Cardiac muscle cell (in vitro differentiated cells and primary cell): ENCODE measurements at regions not wholly inside any gene's neighbourhood (a gene's known extent, or its start where the extent isn't known, plus 50 kb on each side); places are given as distances from the start of the nearest gene placed in this dataset.
A peak's percentile ranks its signal among the peaks of the same experiment; 100 is the strongest.
"Not testable (repeated sequence)": the region's sequence is repeated elsewhere in the genome, so short reads cannot be mapped to it uniquely, and the experiment has no call there.

Source experiments
- DNase-seq, 2 donors: peaks; one replicate each; pipeline versions ENCODE4 v3.0.0 to v3.0.0-alpha.2; 2010 to 2017; ENCODE audit warnings: low read depth in 1 of 2, low spot score in 1 of 2
- H3K27ac ChIP-seq: fragments of 200-600 bp; sonication (generic); 2 replicates; pipeline ENCODE4 v1.5.1; 2016
- H3K27me3 ChIP-seq: fragments of 200-600 bp; sonication (generic); 2 replicates; pipeline ENCODE4 v1.6.0; 2016; ENCODE audit warnings: control low read depth
- H3K36me3 ChIP-seq: fragments of 200-600 bp; sonication (generic); 2 replicates; pipeline ENCODE4 v1.5.1; 2016; ENCODE audit warnings: control low read depth
- H3K4me1 ChIP-seq: fragments of 200-600 bp; sonication (generic); 2 replicates; pipeline ENCODE4 v1.8.1; 2017; ENCODE audit warnings: low read depth, mild to moderate bottlenecking, mixed run types
- H3K4me3 ChIP-seq: fragments of 200-600 bp; sonication (generic); 2 replicates; pipeline ENCODE4 v1.5.1; 2016; ENCODE audit warnings: mild to moderate bottlenecking
- H3K9me3 ChIP-seq: fragments of 200-600 bp; sonication (generic); 2 replicates; pipeline ENCODE4 v1.5.1; 2017; ENCODE audit warnings: low read depth, mild to moderate bottlenecking, control low read depth
- TF ChIP-seq, protein P1 (sequence below): IDR thresholded peaks from 2 replicates; pipeline ENCODE4 v1.5.1; 2012; ENCODE audit warnings: low read depth, mild to moderate bottlenecking, low read length

DNA sequence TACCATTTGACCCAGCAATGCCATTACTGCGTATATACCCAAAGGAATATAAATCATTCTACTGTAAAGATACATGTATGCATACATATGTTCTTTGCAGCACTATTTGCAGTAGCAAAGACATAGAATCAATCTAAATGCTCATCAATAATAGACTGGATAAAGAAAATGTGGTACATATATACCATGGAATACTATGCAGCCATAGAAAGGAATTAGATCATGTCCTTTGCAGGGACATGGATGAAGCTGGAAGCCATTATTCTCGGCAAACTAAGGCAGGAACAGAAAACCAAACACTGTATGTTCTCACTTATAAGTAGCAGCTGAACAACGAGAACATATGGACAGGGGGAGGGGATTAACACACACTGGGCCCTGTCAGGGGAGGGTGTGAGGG lies 54.8 kb upstream of the ZNF30 start:
- H3K9me3 ChIP-seq, H3K4me3 ChIP-seq, H3K27me3 ChIP-seq, H3K27ac ChIP-seq, H3K4me1 ChIP-seq, DNase-seq, H3K36me3 ChIP-seq: not testable (repeated sequence)

DNA sequence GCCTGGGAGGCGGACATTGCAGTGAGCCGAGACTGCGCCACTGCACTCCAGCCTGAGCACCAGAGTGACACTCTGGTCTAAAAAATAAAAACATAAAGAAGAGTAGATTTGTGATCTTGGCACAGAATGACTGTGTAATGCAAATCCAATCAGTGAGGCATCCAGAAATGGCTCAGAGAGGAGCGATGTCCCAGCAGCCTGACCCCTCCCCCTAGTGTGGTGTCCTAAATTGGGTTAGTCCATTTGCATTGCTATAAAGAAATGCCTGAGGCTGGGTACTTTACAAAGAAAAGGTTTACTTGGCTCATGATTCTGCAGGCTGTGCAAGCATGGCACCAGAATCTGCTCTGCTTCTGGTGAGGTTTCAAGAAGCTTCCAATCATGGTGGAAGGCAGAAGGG lies 59.1 kb upstream of the ZNF30 start:
- no peak overlapping the region for H3K27ac ChIP-seq
- H3K27me3 ChIP-seq, result no peaks in the 10 kb centered on the region
- TF ChIP-seq, protein P1, sequence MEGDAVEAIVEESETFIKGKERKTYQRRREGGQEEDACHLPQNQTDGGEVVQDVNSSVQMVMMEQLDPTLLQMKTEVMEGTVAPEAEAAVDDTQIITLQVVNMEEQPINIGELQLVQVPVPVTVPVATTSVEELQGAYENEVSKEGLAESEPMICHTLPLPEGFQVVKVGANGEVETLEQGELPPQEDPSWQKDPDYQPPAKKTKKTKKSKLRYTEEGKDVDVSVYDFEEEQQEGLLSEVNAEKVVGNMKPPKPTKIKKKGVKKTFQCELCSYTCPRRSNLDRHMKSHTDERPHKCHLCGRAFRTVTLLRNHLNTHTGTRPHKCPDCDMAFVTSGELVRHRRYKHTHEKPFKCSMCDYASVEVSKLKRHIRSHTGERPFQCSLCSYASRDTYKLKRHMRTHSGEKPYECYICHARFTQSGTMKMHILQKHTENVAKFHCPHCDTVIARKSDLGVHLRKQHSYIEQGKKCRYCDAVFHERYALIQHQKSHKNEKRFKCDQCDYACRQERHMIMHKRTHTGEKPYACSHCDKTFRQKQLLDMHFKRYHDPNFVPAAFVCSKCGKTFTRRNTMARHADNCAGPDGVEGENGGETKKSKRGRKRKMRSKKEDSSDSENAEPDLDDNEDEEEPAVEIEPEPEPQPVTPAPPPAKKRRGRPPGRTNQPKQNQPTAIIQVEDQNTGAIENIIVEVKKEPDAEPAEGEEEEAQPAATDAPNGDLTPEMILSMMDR, result no peak
- no peaks in the 10 kb centered on the region for H3K4me1 ChIP-seq
- H3K9me3 ChIP-seq, result no peaks in the 10 kb centered on the region
- no peaks in the 10 kb centered on the region for H3K36me3 ChIP-seq
- H3K4me3 ChIP-seq, result no peak overlapping the region
- no peak for DNase-seq

DNA sequence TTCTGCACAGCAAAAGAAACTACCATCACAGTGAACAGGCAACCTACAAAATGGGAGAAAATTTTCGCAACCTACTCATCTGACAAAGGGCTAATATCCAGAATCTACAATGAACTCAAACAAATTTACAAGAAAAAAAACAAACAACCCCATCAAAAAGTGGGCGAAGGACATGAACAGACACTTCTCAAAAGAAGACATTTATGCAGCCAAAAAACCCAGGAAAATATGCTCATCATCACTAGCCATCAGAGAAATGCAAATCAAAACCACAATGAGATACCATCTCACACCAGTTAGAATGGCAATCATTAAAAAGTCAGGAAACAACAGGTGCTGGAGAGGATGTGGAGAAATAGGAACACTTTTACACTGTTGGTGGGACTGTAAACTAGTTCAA lies 61.5 kb upstream of the ZNF30 start:
- not testable (repeated sequence) for H3K4me3 ChIP-seq, DNase-seq, H3K9me3 ChIP-seq, H3K27me3 ChIP-seq, H3K27ac ChIP-seq, H3K36me3 ChIP-seq, H3K4me1 ChIP-seq

DNA sequence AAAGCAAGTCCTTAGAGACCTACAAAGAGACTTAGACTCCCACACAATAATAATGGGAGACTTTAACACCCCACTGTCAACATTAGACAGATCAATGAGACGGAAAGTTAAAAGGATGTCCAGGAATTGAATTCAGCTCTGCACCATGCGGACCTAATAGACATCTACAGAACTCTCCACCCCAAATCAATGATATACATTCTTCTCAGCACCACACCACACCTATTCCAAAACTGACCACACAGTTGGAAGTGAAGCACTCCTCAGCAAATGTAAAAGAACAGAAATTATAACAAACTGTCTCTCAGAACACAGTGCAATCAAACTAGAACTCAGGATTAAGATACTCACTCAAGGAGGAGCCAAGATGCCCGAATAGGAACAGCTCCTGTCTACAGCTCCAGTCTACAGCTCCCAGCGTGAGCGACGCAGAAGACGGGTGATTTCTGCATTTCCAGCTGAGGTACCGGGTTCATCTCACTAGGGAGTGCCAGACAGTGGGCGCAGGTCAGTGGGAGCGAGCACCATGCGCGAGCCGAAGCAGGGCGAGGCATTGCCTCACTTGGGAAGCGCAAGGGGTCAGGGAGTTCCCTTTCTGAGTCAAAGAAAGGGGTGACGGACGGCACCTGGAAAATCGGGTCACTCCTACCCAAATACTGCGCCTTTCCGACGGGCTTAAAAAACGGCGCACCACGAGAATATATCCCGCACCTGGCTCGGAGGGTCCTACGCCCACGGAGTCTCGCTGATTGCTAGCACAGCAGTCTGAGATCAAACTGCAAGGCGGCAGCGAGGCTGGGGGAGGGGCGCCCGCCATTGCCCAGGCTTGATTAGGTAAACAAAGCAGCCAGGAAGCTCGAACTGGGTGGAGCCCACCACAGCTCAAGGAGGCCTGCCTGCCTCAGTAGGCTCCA lies 66.6 kb upstream of the ZNF30 start:
- not testable (repeated sequence) for H3K27ac ChIP-seq, H3K27me3 ChIP-seq, H3K36me3 ChIP-seq, H3K9me3 ChIP-seq, H3K4me1 ChIP-seq, DNase-seq
- H3K4me3 ChIP-seq, result peak overlapping the region; percentile 32

DNA sequence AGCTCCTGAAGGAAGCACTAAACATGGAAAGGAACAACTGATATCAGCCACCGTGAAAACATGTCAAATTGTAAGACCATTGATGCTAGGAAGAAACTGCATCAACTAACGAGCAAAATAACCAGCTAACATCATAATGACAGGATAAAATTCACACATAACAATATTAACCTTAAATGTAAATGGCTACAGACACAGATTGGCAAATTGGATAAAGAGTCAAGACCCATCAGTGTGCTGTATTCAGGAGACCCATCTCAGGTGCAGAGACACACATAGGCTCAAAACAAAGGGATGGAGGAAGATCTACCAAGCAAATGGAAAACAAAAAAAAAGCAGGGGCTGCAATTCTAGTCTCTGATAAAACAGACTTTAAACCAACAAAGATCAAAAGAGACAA lies 67.4 kb upstream of the ZNF30 start:
- H3K36me3 ChIP-seq, result not testable (repeated sequence)

DNA sequence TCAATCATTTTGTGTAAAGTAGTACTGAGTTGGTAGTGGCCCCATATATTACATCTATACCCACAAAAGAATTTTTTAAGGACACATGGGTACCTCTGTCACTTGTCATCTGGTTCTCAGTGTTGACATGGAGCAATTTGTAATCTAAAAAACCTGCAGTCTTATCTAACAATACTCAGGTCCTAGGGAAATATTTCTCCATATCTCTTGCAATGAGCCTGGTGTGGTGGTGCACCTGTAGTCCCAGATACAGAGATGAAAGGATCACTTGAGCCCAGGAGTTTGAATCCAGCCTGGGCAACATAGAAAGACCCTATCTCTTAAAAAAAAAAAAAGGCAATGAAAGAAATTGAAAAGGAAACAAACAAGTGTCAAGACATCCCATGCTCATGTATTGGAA lies 70.7 kb upstream of the ZNF30 start:
- TF ChIP-seq, protein P1, result no peak
- H3K9me3 ChIP-seq, result no peaks in the 10 kb centered on the region
- no peak overlapping the region for H3K27ac ChIP-seq
- no peaks in the 10 kb centered on the region for H3K4me1 ChIP-seq
- H3K36me3 ChIP-seq, result no peaks in the 10 kb centered on the region
- no peak overlapping the region for H3K4me3 ChIP-seq
- H3K27me3 ChIP-seq, result no peaks in the 10 kb centered on the region
- DNase-seq, result no peak

More for the DNA sequence above, 67.4 kb upstream of the ZNF30 start:
- H3K9me3 ChIP-seq, DNase-seq, H3K27me3 ChIP-seq, H3K4me3 ChIP-seq, H3K4me1 ChIP-seq, H3K27ac ChIP-seq: not testable (repeated sequence)

DNA sequence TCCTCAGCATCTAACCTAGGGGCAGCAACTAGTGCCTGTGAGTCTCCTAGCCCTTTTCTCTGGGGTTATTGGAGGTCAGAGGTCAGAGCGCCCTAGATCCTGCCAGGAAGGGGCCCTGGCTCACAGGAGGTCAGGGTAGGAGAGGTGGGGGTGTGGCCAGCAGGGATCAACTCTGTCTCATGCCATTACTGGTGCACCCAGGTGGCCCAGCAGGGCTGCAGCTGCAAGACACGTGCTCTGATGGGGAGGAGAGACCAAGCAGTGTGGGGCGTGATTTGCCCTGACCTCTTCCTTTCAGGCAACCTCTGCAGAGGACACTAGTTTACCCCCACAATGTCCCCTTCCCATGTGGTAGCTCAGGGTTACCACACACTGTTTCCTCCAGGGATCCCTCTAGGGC lies 73.3 kb upstream of the ZNF30 start:
- DNase-seq, result no peak
- Histone ChIP-seq H3K36me3 (no peaks in the 10 kb centered on the region), H3K4me1 (no peaks in the 10 kb centered on the region), H3K27ac (no peak overlapping the region), H3K4me3 (no peak overlapping the region), H3K27me3 (no peaks in the 10 kb centered on the region), H3K9me3 (no peaks in the 10 kb centered on the region)
- TF ChIP-seq, protein P1, result no peak
